Calu3 (cell line): ENCODE measurements at regions not wholly inside any gene's neighbourhood (a gene's known extent, or its start where the extent isn't known, plus 50 kb on each side); places are given as distances from the start of the nearest gene placed in this dataset.

ENCODE experiments used
- BruUV-seq: library from RNA; stranded (reverse); fragments of 400-500 nt; replicated peaks from 2 replicates; lab custom pipeline; 2021; lab: Mats Ljungman, UMichigan
- CTCF ChIA-PET: fragments of 300-600 bp; sonication (Branson Sonifier 250); formaldehyde crosslinking; loops from one replicate; lab custom pipeline; 2022; ENCODE audit warnings: antibody characterized with exemption; lab: Charles Lee
- DNase-seq: peaks from one replicate; pipeline ENCODE4 v3.0.0; 2022
- H3K27ac Mint-ChIP-seq: one replicate; pipeline ENCODE4 v1.8.0; 2022; ENCODE audit warnings: mixed read lengths; ENCODE audit not compliant: unreplicated experiment
- H3K27me3 Mint-ChIP-seq: one replicate; pipeline ENCODE4 v1.8.0; 2022; ENCODE audit warnings: mixed read lengths; ENCODE audit not compliant: unreplicated experiment
- H3K36me3 Mint-ChIP-seq: one replicate; pipeline ENCODE4 v1.8.0; 2022; ENCODE audit warnings: mild to moderate bottlenecking, moderate library complexity, mixed read lengths; ENCODE audit not compliant: insufficient read depth, unreplicated experiment
- H3K4me1 Mint-ChIP-seq: one replicate; pipeline ENCODE4 v1.8.0; 2022; ENCODE audit warnings: mild to moderate bottlenecking, low read depth, mixed read lengths; ENCODE audit not compliant: unreplicated experiment
- H3K4me3 Mint-ChIP-seq: one replicate; pipeline ENCODE4 v1.8.0; 2022; ENCODE audit warnings: mild to moderate bottlenecking, low read depth, moderate library complexity, mixed read lengths; ENCODE audit not compliant: unreplicated experiment
- H3K9me3 Mint-ChIP-seq: one replicate; pipeline ENCODE4 v1.8.0; 2022; ENCODE audit warnings: low read depth, mixed read lengths; ENCODE audit not compliant: unreplicated experiment
- CTCF ChIP-seq: fragments of 200-600 bp; IDR thresholded peaks from one replicate; pipeline ENCODE4 v1.8.0; 2022; ENCODE audit warnings: antibody characterized with exemption; ENCODE audit not compliant: unreplicated experiment
- intact Hi-C: fragments of 100-400 bp; cut with micrococcal nuclease; formaldehyde crosslinking; loops from one replicate; pipeline ENCODE4 v1.10.0; 2022; ENCODE audit not compliant: unreplicated experiment

- Mint-ChIP-seq H3K4me1 (no peaks in the 10 kb centered on the region), H3K36me3 (no peaks in the 10 kb centered on the region), H3K27me3 (peaks cover 48% of the 10 kb centered on the region), H3K9me3 (no peaks in the 10 kb centered on the region), H3K27ac (no peak overlapping the region), H3K4me3 (no peak overlapping the region)
- CTCF ChIA-PET = no interaction called here
- no TSS peak for BruUV-seq
- no peak for TF ChIP-seq CTCF
- DNase-seq = no peak
- intact Hi-C loops = no loop called here
Measured at GRCh38 chr14:66242001-66242400, 244.2 kb upstream of the CCDC196 start.

GRCh38 chr14:66244834-66245233 is 241.3 kb upstream of the CCDC196 start:
- Mint-ChIP-seq H3K36me3 (no peaks in the 10 kb centered on the region), H3K4me1 (no peaks in the 10 kb centered on the region), H3K27me3 (peaks cover 59% of the 10 kb centered on the region), H3K9me3 (no peaks in the 10 kb centered on the region), H3K27ac (no peak overlapping the region), H3K4me3 (no peak overlapping the region)
- no peak for DNase-seq
- intact Hi-C loops = no loop called here
- TF ChIP-seq CTCF = no peak
- CTCF ChIA-PET = no interaction called here
- no TSS peak for BruUV-seq

- CTCF ChIA-PET = no interaction called here
- Mint-ChIP-seq H3K27me3 (peaks cover 85% of the 10 kb centered on the region), H3K36me3 (no peaks in the 10 kb centered on the region), H3K4me1 (no peaks in the 10 kb centered on the region), H3K27ac (no peak overlapping the region), H3K9me3 (no peaks in the 10 kb centered on the region), H3K4me3 (no peak overlapping the region)
- no peak for DNase-seq
- TF ChIP-seq CTCF = no peak
- no TSS peak for BruUV-seq
- intact Hi-C loops = no loop called here
Measured at GRCh38 chr14:66247662-66248193, 238.4 kb upstream of the CCDC196 start.

- no peaks in the 10 kb centered on the region for H3K36me3 Mint-ChIP-seq
- H3K27ac Mint-ChIP-seq = no peak overlapping the region
- H3K4me1 Mint-ChIP-seq = no peaks in the 10 kb centered on the region
- intact Hi-C loops = no loop called here
- BruUV-seq = no TSS peak
- H3K9me3 Mint-ChIP-seq = no peaks in the 10 kb centered on the region
- no peak for DNase-seq
- H3K27me3 Mint-ChIP-seq = peaks cover 84% of the 10 kb centered on the region
- H3K4me3 Mint-ChIP-seq = no peak overlapping the region
- no peak for TF ChIP-seq CTCF
- CTCF ChIA-PET = no interaction called here
Measured at GRCh38 chr14:66248256-66248655, 237.9 kb upstream of the CCDC196 start.
